Thyroid gland (tissue), 4 donors: ENCODE measurements at regions not wholly inside any gene's neighbourhood (a gene's known extent, or its start where the extent isn't known, plus 50 kb on each side); places are given as distances from the start of the nearest gene placed in this dataset.

Experiments used
- DNase-seq, 2 donors: peaks; one replicate each; pipeline ENCODE4 v3.0.0-alpha.2; 2019
- H3K27ac ChIP-seq, 3 donors: fragments of 200-600 bp; sonication (generic); 1 replicate in 2 of 3; 2 replicates in 1 of 3; pipeline ENCODE4 v1.5.1; 2016 to 2019; ENCODE audit warnings: mild to moderate bottlenecking in 1 of 3, moderate library complexity in 1 of 3
- H3K27me3 ChIP-seq: fragments of 200-600 bp; sonication (generic); one replicate; pipeline ENCODE4 v1.5.1; 2019
- H3K36me3 ChIP-seq, 2 donors: fragments of 200-600 bp; sonication (generic); one replicate each; pipeline ENCODE4 v1.5.1; 2016 to 2019
- H3K4me1 ChIP-seq, 2 donors: fragments of 200-600 bp; sonication (generic); one replicate each; pipeline ENCODE4 v1.5.1; 2017 to 2019
- H3K4me3 ChIP-seq, 3 donors: fragments of 200-600 bp; sonication (generic); replicated peaks in 1 of 3; 1 replicate in 2 of 3; 2 replicates in 1 of 3; pipeline ENCODE4 v1.5.1; 2016; ENCODE audit warnings: mild to moderate bottlenecking in 1 of 3
- H3K9me3 ChIP-seq: fragments of 200-600 bp; sonication (generic); one replicate; pipeline ENCODE4 v1.5.1; 2017
- POLR2A ChIP-seq, 2 donors: fragments of 450-650 bp; IDR thresholded peaks; one replicate each; pipeline ENCODE4 v1.6.1; 2017; ENCODE audit warnings: antibody characterized with exemption in 2 of 2, mild to moderate bottlenecking in 2 of 2, moderate library complexity in 1 of 2
- WGBS, 2 donors: methylation state at CpG; one replicate each; pipeline ENCODE4 v1.1.5; 2017; 5-methylcytosine and 5-hydroxymethylcytosine counted together
- intact Hi-C: fragments of 100-400 bp; cut with DNase I; formaldehyde crosslinking; loops from one replicate; pipeline ENCODE4 v1.15.1; 2023
- TF ChIP-seq, protein P1 (sequence below), 6 experiments: fragments of 200-600 bp in 3 of 6; fragments of 450-650 bp in 3 of 6; sonication (generic) in 3 of 6; IDR thresholded peaks; one replicate each; pipeline ENCODE4 v1.5.1; 2016 to 2019; ENCODE audit warnings: antibody characterized with exemption in 6 of 6, mild to moderate bottlenecking in 2 of 6, inconsistent platforms in 1 of 6, moderate library complexity in 1 of 6

DNA sequence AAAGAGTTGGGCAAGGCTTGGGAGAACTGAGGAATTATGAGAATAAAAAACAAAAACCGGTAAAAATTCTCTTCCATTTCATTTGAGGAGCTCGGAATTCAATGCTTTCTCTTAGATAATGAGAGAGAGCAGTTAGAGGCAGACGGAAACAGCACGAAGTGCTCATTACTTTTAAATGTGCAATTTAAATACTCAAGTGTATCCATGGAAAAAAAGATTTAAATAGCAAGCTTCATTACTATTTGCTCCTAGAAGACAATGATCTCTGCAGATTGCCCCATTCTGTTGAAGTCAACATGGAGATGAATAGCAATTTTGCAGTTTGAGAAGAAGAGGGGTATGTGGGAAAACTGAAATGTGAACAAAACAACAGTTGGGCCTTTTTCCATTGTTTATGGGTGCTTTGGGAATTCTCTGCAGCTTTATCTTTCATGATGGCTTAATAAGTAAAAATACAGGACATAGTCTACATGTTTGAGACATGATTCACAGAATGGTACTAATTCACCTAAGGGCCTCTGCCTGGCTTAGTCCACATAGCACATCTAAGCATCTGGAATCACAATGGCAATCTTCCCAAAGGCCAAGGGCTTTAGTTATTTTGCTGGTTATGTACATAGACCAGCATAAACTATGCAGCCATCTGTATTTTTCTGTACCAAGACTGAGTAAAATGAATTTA is 512.7 kb upstream of the FAT1 start:
- Histone ChIP-seq H3K4me1 (no peaks in the 10 kb centered on the region), H3K36me3 (no peaks in the 10 kb centered on the region), H3K27ac (no peak overlapping the region), H3K4me3 (no peak overlapping the region), H3K9me3 (no peaks in the 10 kb centered on the region), H3K27me3 (no peaks in the 10 kb centered on the region)
- no peak for DNase-seq
- TF ChIP-seq POLR2A (IDR thresholded peaks at IDR 0.05) = no peak
- TF ChIP-seq, protein P1, sequence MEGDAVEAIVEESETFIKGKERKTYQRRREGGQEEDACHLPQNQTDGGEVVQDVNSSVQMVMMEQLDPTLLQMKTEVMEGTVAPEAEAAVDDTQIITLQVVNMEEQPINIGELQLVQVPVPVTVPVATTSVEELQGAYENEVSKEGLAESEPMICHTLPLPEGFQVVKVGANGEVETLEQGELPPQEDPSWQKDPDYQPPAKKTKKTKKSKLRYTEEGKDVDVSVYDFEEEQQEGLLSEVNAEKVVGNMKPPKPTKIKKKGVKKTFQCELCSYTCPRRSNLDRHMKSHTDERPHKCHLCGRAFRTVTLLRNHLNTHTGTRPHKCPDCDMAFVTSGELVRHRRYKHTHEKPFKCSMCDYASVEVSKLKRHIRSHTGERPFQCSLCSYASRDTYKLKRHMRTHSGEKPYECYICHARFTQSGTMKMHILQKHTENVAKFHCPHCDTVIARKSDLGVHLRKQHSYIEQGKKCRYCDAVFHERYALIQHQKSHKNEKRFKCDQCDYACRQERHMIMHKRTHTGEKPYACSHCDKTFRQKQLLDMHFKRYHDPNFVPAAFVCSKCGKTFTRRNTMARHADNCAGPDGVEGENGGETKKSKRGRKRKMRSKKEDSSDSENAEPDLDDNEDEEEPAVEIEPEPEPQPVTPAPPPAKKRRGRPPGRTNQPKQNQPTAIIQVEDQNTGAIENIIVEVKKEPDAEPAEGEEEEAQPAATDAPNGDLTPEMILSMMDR (IDR thresholded peaks at IDR 0.05) = no peak
- 82 to 85% methylated on average over 4 of the region's 4 CpGs for WGBS, 2 donors
- intact Hi-C loops = no loop called here

DNA sequence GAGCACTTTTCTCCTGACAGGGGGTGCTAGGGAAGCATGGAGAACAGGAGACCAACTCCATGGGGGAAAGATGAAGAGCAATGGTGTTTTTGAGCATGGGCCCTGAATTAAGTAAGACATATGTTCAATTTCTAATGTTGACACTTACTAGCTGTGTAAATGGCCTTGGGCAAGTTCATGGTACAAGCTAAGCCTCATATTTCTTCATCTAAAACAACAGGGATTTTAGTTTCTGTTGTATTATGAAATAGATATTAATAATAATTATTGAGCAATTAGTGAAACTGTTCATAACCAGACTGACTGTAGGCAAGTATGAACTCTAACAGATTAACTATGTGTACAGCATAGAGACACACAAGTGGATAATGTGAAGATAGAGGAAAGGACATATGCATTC is 515.0 kb upstream of the FAT1 start:
- intact Hi-C loops = no loop called here
- no peaks in the 10 kb centered on the region for H3K36me3 ChIP-seq
- H3K27me3 ChIP-seq = no peaks in the 10 kb centered on the region
- no peaks in the 10 kb centered on the region for H3K4me1 ChIP-seq
- no peak for TF ChIP-seq POLR2A (IDR thresholded peaks at IDR 0.05)
- TF ChIP-seq, protein P1 (IDR thresholded peaks at IDR 0.05) = no peak
- no peak for DNase-seq
- H3K27ac ChIP-seq = no peak overlapping the region
- no peak overlapping the region for H3K4me3 ChIP-seq
- no peaks in the 10 kb centered on the region for H3K9me3 ChIP-seq

DNA sequence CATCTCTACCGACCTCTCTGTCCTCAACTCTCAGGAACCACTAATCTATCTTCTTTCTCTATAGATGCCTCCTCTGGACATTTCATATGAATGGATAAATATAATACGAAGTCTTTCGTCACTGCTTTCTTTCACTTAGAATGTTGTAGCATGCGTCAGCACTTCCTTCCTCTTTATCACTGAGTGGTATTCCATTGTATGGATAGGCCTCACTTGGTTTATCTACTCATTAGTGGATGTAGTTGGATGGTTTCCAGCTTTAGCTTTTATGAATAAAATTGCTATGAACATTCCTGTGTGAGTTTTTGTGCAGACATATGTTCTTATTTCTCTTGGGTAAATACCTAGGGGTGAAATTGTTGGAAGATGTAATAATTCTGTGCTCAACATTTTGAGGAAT is 528.2 kb upstream of the FAT1 start:
- Histone ChIP-seq H3K27me3 (no peaks in the 10 kb centered on the region), H3K4me1 (no peaks in the 10 kb centered on the region), H3K36me3 (no peaks in the 10 kb centered on the region), H3K4me3 (no peak overlapping the region), H3K27ac (no peak overlapping the region), H3K9me3 (no peaks in the 10 kb centered on the region)
- TF ChIP-seq, protein P1 (IDR thresholded peaks at IDR 0.05) = no peak
- no peak for TF ChIP-seq POLR2A (IDR thresholded peaks at IDR 0.05)
- no peak for DNase-seq
- intact Hi-C loops = no loop called here
- WGBS, 2 donors = 82 to 87% methylated on average over 4 of the region's 4 CpGs

DNA sequence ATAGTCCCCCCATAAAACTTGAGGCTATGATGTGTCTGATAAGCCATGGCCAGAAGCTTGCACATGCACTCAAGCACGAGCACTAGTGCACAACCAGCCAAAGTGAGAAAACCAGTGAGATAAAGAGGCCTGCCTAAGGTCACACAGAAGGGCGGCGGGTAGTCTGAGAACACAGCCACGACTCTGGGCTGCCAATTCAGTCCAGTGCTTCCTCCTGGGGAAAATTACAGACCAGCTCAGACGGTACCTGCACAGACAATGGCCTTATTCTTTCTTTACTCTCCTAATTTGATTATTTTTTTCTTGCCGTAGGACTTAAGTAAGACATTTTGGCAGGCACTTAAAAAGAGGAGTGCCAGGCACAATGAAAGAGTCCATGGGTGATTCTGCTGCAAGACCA is 533.2 kb upstream of the FAT1 start:
- TF ChIP-seq POLR2A (IDR thresholded peaks at IDR 0.05) = no peak
- TF ChIP-seq, protein P1 (IDR thresholded peaks at IDR 0.05) = no peak
- DNase-seq = no peak
- H3K9me3 ChIP-seq = no peaks in the 10 kb centered on the region
- H3K4me3 ChIP-seq = no peak overlapping the region
- H3K36me3 ChIP-seq = no peaks in the 10 kb centered on the region
- no peak overlapping the region for H3K27ac ChIP-seq
- no peaks in the 10 kb centered on the region for H3K27me3 ChIP-seq
- intact Hi-C loops = no loop called here
- WGBS, 2 donors = 70 to 74% methylated on average over 6 of the region's 6 CpGs
- no peaks in the 10 kb centered on the region for H3K4me1 ChIP-seq

DNA sequence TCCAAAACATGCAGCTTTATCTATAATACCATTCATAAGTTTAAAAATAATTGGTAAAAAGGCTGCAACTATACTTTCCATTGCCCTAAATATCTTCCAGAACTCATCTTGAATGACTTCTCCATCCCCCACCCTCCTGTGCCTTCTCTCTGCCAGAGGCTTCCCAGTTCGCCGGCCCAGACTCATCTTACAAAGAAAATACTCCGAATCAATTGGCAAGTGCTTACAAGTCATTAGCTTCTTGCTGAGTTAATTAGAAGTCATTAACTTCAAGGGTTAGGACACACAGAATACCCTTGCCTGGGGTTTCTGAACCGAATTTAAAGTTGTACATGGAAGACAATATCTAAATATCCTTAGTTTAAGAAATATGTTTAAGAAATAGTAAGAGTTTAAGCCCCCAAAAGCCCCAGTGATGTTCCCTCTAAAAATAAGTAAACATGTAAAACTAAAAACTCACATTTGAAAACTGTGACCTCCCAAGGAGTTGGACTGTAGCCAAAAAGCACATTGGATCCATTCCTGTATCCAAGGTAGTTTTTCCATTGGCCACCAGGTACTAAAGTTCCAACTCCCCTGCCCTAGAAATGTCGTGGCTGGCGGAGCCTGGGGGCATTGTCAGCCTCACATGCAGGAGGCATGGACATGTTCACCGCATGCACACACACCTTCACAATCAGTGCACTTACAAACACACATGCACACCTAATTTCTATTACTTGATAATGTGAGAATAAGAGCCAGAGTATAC is 535.2 kb upstream of the FAT1 start:
- H3K27me3 ChIP-seq = no peaks in the 10 kb centered on the region
- 55 to 56% methylated on average over 7 of the region's 7 CpGs for WGBS, 2 donors
- intact Hi-C loops = no loop called here
- no peak overlapping the region for H3K27ac ChIP-seq
- H3K4me3 ChIP-seq = no peak overlapping the region
- TF ChIP-seq POLR2A (IDR thresholded peaks at IDR 0.05) = no peak
- TF ChIP-seq, protein P1 (IDR thresholded peaks at IDR 0.05) = no peak
- no peak for DNase-seq
- no peaks in the 10 kb centered on the region for H3K36me3 ChIP-seq
- H3K4me1 ChIP-seq = no peaks in the 10 kb centered on the region
- H3K9me3 ChIP-seq = no peaks in the 10 kb centered on the region
